ENCODE measurements at regions not wholly inside any gene's neighbourhood (a gene's known extent, or its start where the extent isn't known, plus 50 kb on each side); places are given as distances from the start of the nearest gene placed in this dataset.

- ChIA-PET POLR2A (no interaction called here), CTCF (no interaction called here)
- DNase-seq = no peak
- Histone ChIP-seq H3K79me2 (ENCODE audit: insufficient read depth) (no peaks in the 10 kb centered on the region), H4K20me1 (ENCODE audit: insufficient read depth) (no peaks in the 10 kb centered on the region), H3K4me3 (ENCODE audit: low read depth in 2 of 2, low read length in 1 of 2) (no peak overlapping the region), H3K9me3 (no peaks in the 10 kb centered on the region), H2AFZ (ENCODE audit: low read depth) (no peak overlapping the region), H3K27ac (ENCODE audit: low read depth in 2 of 2, low read length in 1 of 2) (no peak overlapping the region), H3K4me2 (no peak overlapping the region), H3K9ac (no peak overlapping the region), H3K36me3 (replicated peaks in 1 of 2; ENCODE audit: control insufficient read depth in 1 of 2, insufficient read depth in 2 of 2, low read length in 1 of 2) (no peaks in the 10 kb centered on the region), H3F3A (replicated peaks; ENCODE audit: insufficient read depth) (no peaks in the 10 kb centered on the region), H3K27me3 (ENCODE audit: insufficient read depth) (no peaks in the 10 kb centered on the region), H3K9me2 (no peaks in the 10 kb centered on the region), H3K4me1 (ENCODE audit: control insufficient read depth in 1 of 2, insufficient read depth in 2 of 2, low read depth in 1 of 2, low read length in 1 of 2) (no peaks in the 10 kb centered on the region)
- TF ChIP-seq ELF1 (IDR thresholded peaks at IDR 0.05) (no peak), MEF2A (IDR thresholded peaks at IDR 0.05; ENCODE audit: borderline replicate concordance, low read depth) (no peak), SIN3A (IDR thresholded peaks at IDR 0.05; ENCODE audit: borderline replicate concordance, low read depth, low read length) (no peak), JUND (IDR thresholded peaks at IDR 0.05) (no peak)
Observed at GRCh38 chr13:38418286-38418685, 68.6 kb downstream of the UFM1 start.

GRCh38 chr13:38419312-38419873, 69.7 kb downstream of the UFM1 start:
- H3K4me1 ChIP-seq (ENCODE audit: control insufficient read depth in 1 of 2, insufficient read depth in 2 of 2, low read depth in 1 of 2, low read length in 1 of 2) = no peaks in the 10 kb centered on the region
- whole genome bisulfite sequencing (ENCODE audit: low lambda C conversion rate) = 4% methylated on average over 3 of the region's 3 CpGs

More at GRCh38 chr13:38419312-38419873, 69.7 kb downstream of the UFM1 start:
- no peaks in the 10 kb centered on the region for H3K79me2 ChIP-seq (ENCODE audit: insufficient read depth)
- H3K9ac ChIP-seq = no peak overlapping the region
- H4K20me1 ChIP-seq (ENCODE audit: insufficient read depth) = no peaks in the 10 kb centered on the region
- ChIA-PET CTCF (no interaction called here), POLR2A (no interaction called here)
- no peaks in the 10 kb centered on the region for H3K9me2 ChIP-seq
- no peaks in the 10 kb centered on the region for H3K27me3 ChIP-seq (ENCODE audit: insufficient read depth)
- H3K36me3 ChIP-seq (replicated peaks in 1 of 2; ENCODE audit: control insufficient read depth in 1 of 2, insufficient read depth in 2 of 2, low read length in 1 of 2) = no peaks in the 10 kb centered on the region
- no peak overlapping the region for H3K4me3 ChIP-seq (ENCODE audit: low read depth in 2 of 2, low read length in 1 of 2)
- TF ChIP-seq RFX5 (IDR thresholded peaks at IDR 0.05; ENCODE audit: low read length) = no peak
- no peak for TF ChIP-seq PBX3 (IDR thresholded peaks at IDR 0.05)
- TF ChIP-seq IRF3 (IDR thresholded peaks at IDR 0.05; ENCODE audit: low read depth, low read length) = no peak
- no peak for TF ChIP-seq SIN3A (IDR thresholded peaks at IDR 0.05; ENCODE audit: borderline replicate concordance, low read depth, low read length)
- TF ChIP-seq YY1 (IDR thresholded peaks at IDR 0.05; ENCODE audit: low read depth) = no peak
- no peak for TF ChIP-seq RCOR1 (IDR thresholded peaks at IDR 0.05; ENCODE audit: low read length)
- no peak for TF ChIP-seq JUND (IDR thresholded peaks at IDR 0.05)
- TF ChIP-seq GABPA (IDR thresholded peaks at IDR 0.05; ENCODE audit: low read depth) = no peak
- no peak for TF ChIP-seq MAX (IDR thresholded peaks at IDR 0.05; ENCODE audit: low read depth)
- TF ChIP-seq ZBTB33 (IDR thresholded peaks at IDR 0.05; ENCODE audit: borderline replicate concordance, low read depth) = no peak
- TF ChIP-seq ELF1 (IDR thresholded peaks at IDR 0.05) = no peak
- no peak for TF ChIP-seq CHD2 (IDR thresholded peaks at IDR 0.05; ENCODE audit: low read length, partially characterized antibody)
- H2AFZ ChIP-seq (ENCODE audit: low read depth) = no peak overlapping the region
- H3K4me2 ChIP-seq = no peak overlapping the region
- H3F3A ChIP-seq (replicated peaks; ENCODE audit: insufficient read depth) = no peaks in the 10 kb centered on the region
- no peak for DNase-seq
- H3K9me3 ChIP-seq = no peaks in the 10 kb centered on the region
- no peak overlapping the region for H3K27ac ChIP-seq (ENCODE audit: low read depth in 2 of 2, low read length in 1 of 2)

All from SK-N-SH (cell line).